HFFc6 (cell line): ENCODE measurements at regions not wholly inside any gene's neighbourhood (a gene's known extent, or its start where the extent isn't known, plus 50 kb on each side); places are given as distances from the start of the nearest gene placed in this dataset.

Experiments used
- DNase-seq: peaks from one replicate; pipeline ENCODE4 v3.0.0-alpha.2; 2018
- H3K27ac Mint-ChIP-seq: 2 replicates; pipeline ENCODE4 v1.8.0; 2020; ENCODE audit warnings: mild to moderate bottlenecking, mixed read lengths
- H3K27me3 Mint-ChIP-seq: 2 replicates; pipeline ENCODE4 v1.8.0; 2021; ENCODE audit warnings: mild to moderate bottlenecking, moderate library complexity, mixed read lengths; ENCODE audit not compliant: insufficient read depth
- H3K36me3 Mint-ChIP-seq: 2 replicates; pipeline ENCODE4 v1.8.0; 2021; ENCODE audit warnings: low read depth, mixed read lengths
- H3K4me1 Mint-ChIP-seq: 2 replicates; pipeline ENCODE4 v1.8.0; 2020; ENCODE audit warnings: low read depth, mixed read lengths
- H3K4me3 Mint-ChIP-seq: 2 replicates; pipeline ENCODE4 v1.8.0; 2020; ENCODE audit warnings: mild to moderate bottlenecking, moderate library complexity, mixed read lengths
- H3K9me3 Mint-ChIP-seq: 2 replicates; pipeline ENCODE4 v1.8.0; 2020; ENCODE audit warnings: mild to moderate bottlenecking, mixed read lengths
- CTCF ChIP-seq: fragments of 200-600 bp; sonication (generic); IDR thresholded peaks from 2 replicates; pipeline ENCODE4 v1.5.0; 2021; ENCODE audit warnings: antibody characterized with exemption, mild to moderate bottlenecking

- no peak overlapping the region for H3K4me3 Mint-ChIP-seq
- peak; percentile 57 for TF ChIP-seq CTCF
- H3K36me3 Mint-ChIP-seq: no peaks in the 10 kb centered on the region
- DNase-seq: no peak
- no peaks in the 10 kb centered on the region for H3K27me3 Mint-ChIP-seq
- H3K4me1 Mint-ChIP-seq: no peaks in the 10 kb centered on the region
- peaks cover 59% of the 10 kb centered on the region for H3K9me3 Mint-ChIP-seq
- no peak overlapping the region for H3K27ac Mint-ChIP-seq
Observed at GRCh38 chr2:16553226-16553625, 112.4 kb downstream of the CYRIA start.

- H3K27ac Mint-ChIP-seq: no peak overlapping the region
- no peaks in the 10 kb centered on the region for H3K4me1 Mint-ChIP-seq
- no peak for DNase-seq
- no peaks in the 10 kb centered on the region for H3K27me3 Mint-ChIP-seq
- H3K9me3 Mint-ChIP-seq: peaks cover 59% of the 10 kb centered on the region
- H3K36me3 Mint-ChIP-seq: no peaks in the 10 kb centered on the region
- no peak for TF ChIP-seq CTCF
- H3K4me3 Mint-ChIP-seq: no peak overlapping the region
Observed at GRCh38 chr2:16552202-16552601, 113.4 kb downstream of the CYRIA start.

- no peak for DNase-seq
- peaks cover 54% of the 10 kb centered on the region for H3K9me3 Mint-ChIP-seq
- H3K27ac Mint-ChIP-seq: no peak overlapping the region
- no peaks in the 10 kb centered on the region for H3K27me3 Mint-ChIP-seq
- TF ChIP-seq CTCF: no peak
- H3K36me3 Mint-ChIP-seq: no peaks in the 10 kb centered on the region
- H3K4me1 Mint-ChIP-seq: no peaks in the 10 kb centered on the region
- H3K4me3 Mint-ChIP-seq: no peak overlapping the region
Observed at GRCh38 chr2:16548036-16548435, 117.6 kb downstream of the CYRIA start.

GRCh38 chr2:16546128-16546754 is 119.4 kb downstream of the CYRIA start:
- no peaks in the 10 kb centered on the region for H3K36me3 Mint-ChIP-seq
- no peak overlapping the region for H3K4me3 Mint-ChIP-seq
- H3K9me3 Mint-ChIP-seq: peaks cover 41% of the 10 kb centered on the region
- no peaks in the 10 kb centered on the region for H3K4me1 Mint-ChIP-seq
- no peaks in the 10 kb centered on the region for H3K27me3 Mint-ChIP-seq
- TF ChIP-seq CTCF: no peak
- H3K27ac Mint-ChIP-seq: no peak overlapping the region
- no peak for DNase-seq

GRCh38 chr2:16538707-16539106 is 126.9 kb downstream of the CYRIA start:
- no peak for DNase-seq

More at GRCh38 chr2:16538707-16539106, 126.9 kb downstream of the CYRIA start:
- Mint-ChIP-seq H3K4me3 (no peak overlapping the region), H3K4me1 (no peaks in the 10 kb centered on the region), H3K27ac (no peak overlapping the region), H3K36me3 (no peaks in the 10 kb centered on the region), H3K27me3 (no peaks in the 10 kb centered on the region), H3K9me3 (peaks cover 38% of the 10 kb centered on the region)
- TF ChIP-seq CTCF: no peak
